Trophoblast cell (in vitro differentiated cells and primary cell): ENCODE measurements at regions not wholly inside any gene's neighbourhood (a gene's known extent, or its start where the extent isn't known, plus 50 kb on each side); places are given as distances from the start of the nearest gene placed in this dataset.

Source experiments
- DNase-seq, 2 donors: peaks; one replicate each; pipeline ENCODE4 v3.0.0-alpha.2; 2016
- H2AFZ ChIP-seq: 2 replicates; pipeline ENCODE4 v1.6.1; 2013; ENCODE audit warnings: low read length, moderate library complexity, mild to moderate bottlenecking; ENCODE audit not compliant: insufficient read depth, poor library complexity
- H2AK5ac ChIP-seq: 2 replicates; pipeline ENCODE4 v1.6.1; 2013; ENCODE audit warnings: mild to moderate bottlenecking, low read length
- H2BK120ac ChIP-seq: 2 replicates; pipeline ENCODE4 v1.6.1; 2013; ENCODE audit warnings: low read length, mild to moderate bottlenecking, moderate library complexity; ENCODE audit not compliant: insufficient read depth, poor library complexity
- H2BK12ac ChIP-seq: 2 replicates; pipeline ENCODE4 v1.6.1; 2013; ENCODE audit warnings: mild to moderate bottlenecking, low read length, moderate library complexity
- H2BK5ac ChIP-seq: 2 replicates; pipeline ENCODE4 v1.6.1; 2013; ENCODE audit warnings: low read length, low read depth, moderate library complexity, mild to moderate bottlenecking; ENCODE audit not compliant: poor library complexity
- H3K14ac ChIP-seq: 2 replicates; pipeline ENCODE4 v1.6.1; 2013; ENCODE audit warnings: mild to moderate bottlenecking, low read length
- H3K18ac ChIP-seq: 2 replicates; pipeline ENCODE4 v1.6.1; 2013; ENCODE audit warnings: mild to moderate bottlenecking, low read length
- H3K23ac ChIP-seq: 2 replicates; pipeline ENCODE4 v1.6.1; 2013; ENCODE audit warnings: low read length
- H3K27ac ChIP-seq: 2 replicates; pipeline ENCODE4 v1.5.1; 2013; ENCODE audit warnings: low read depth, mild to moderate bottlenecking, inconsistent platforms, low read length, moderate library complexity
- H3K27me3 ChIP-seq: 2 replicates; pipeline ENCODE4 v1.6.1; 2013; ENCODE audit warnings: inconsistent platforms, mild to moderate bottlenecking, low read length, moderate library complexity; ENCODE audit not compliant: insufficient read depth
- H3K36me3 ChIP-seq, 2 experiments: 1 replicate in 1 of 2; 2 replicates in 1 of 2; pipeline ENCODE4 v1.6.1; 2013; ENCODE audit warnings: low read length in 2 of 2, mild to moderate bottlenecking in 2 of 2, moderate library complexity in 1 of 2; ENCODE audit not compliant: insufficient read depth in 2 of 2, control insufficient read depth in 1 of 2
- H3K4ac ChIP-seq: 2 replicates; pipeline ENCODE4 v1.6.1; 2013; ENCODE audit warnings: low read depth, mild to moderate bottlenecking, low read length, moderate library complexity
- H3K4me1 ChIP-seq, 2 experiments: 1 replicate in 1 of 2; 2 replicates in 1 of 2; pipeline ENCODE4 v1.6.1; 2013; ENCODE audit warnings: low read length in 2 of 2, mild to moderate bottlenecking in 2 of 2, moderate library complexity in 1 of 2; ENCODE audit not compliant: insufficient read depth in 2 of 2, control insufficient read depth in 1 of 2
- H3K4me2 ChIP-seq: 2 replicates; pipeline ENCODE4 v1.6.1; 2013; ENCODE audit warnings: inconsistent platforms, mild to moderate bottlenecking, low read length, moderate library complexity
- H3K4me3 ChIP-seq: 2 replicates; pipeline ENCODE4 v1.5.1; 2013; ENCODE audit warnings: mild to moderate bottlenecking, low read depth, low read length, inconsistent platforms
- H3K79me1 ChIP-seq: one replicate; pipeline ENCODE4 v1.6.1; 2013; ENCODE audit warnings: low read length
- H3K79me2 ChIP-seq: 2 replicates; pipeline ENCODE4 v1.6.1; 2013; ENCODE audit warnings: low read length, mild to moderate bottlenecking; ENCODE audit not compliant: control insufficient read depth, insufficient read depth, poor library complexity
- H3K9ac ChIP-seq: 2 replicates; pipeline ENCODE4 v1.6.1; 2013; ENCODE audit warnings: mild to moderate bottlenecking, low read length
- H3K9me3 ChIP-seq: 2 replicates; pipeline ENCODE4 v1.6.1; 2013; ENCODE audit warnings: low read depth, mild to moderate bottlenecking, control low read depth, inconsistent platforms, low read length; ENCODE audit not compliant: insufficient read depth
- H4K12ac ChIP-seq: 2 replicates; pipeline ENCODE4 v1.6.1; 2013; ENCODE audit warnings: low read depth, mild to moderate bottlenecking, low read length, moderate library complexity
- H4K8ac ChIP-seq: 2 replicates; pipeline ENCODE4 v1.6.1; 2013; ENCODE audit warnings: low read depth, mild to moderate bottlenecking, low read length, moderate library complexity
- H4K91ac ChIP-seq: one replicate; pipeline ENCODE4 v1.6.1; 2013; ENCODE audit warnings: low read depth, mild to moderate bottlenecking, low read length, moderate library complexity
- WGBS: extraction: QIAGEN DNeasy Blood & Tissue Kit; methylation state at CpG from one replicate; pipeline ENCODE4 v1.1.7; 2013; ENCODE audit warnings: missing lambda C conversion rate; ENCODE audit not compliant: insufficient read length, insufficient coverage; ENCODE audit errors: extremely low coverage; 5-methylcytosine and 5-hydroxymethylcytosine counted together

DNA sequence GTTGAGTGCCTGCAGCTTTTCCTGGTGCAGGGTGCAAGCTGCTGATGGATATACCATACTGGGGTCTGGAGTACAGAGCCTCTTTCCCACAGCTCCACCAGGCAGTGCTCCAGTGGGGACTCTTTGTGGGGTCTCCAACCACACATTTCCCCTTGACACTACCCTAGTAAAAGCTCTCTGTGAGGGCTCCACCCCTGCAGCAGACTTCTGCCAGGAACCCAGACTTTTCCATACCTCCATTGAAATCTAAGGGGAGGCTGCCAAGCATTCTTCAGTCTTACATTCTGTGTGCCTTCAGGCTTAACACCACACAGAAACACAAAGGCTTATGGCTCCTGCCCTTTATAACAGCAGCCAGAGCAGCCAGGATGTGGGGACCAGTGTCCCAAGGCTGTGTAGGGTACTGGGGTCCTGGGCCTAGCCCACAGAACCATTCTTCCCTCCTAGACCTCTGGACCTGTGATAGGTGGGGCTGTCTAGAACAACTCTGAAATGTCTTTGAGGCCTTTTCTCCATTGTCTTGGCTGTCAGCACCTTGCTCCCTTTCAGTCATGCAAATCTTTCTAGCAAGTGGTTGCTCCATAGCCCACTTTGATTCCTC, 65.7 kb downstream of the TBXT start:
- no peak overlapping the region for H3K18ac ChIP-seq

DNA sequence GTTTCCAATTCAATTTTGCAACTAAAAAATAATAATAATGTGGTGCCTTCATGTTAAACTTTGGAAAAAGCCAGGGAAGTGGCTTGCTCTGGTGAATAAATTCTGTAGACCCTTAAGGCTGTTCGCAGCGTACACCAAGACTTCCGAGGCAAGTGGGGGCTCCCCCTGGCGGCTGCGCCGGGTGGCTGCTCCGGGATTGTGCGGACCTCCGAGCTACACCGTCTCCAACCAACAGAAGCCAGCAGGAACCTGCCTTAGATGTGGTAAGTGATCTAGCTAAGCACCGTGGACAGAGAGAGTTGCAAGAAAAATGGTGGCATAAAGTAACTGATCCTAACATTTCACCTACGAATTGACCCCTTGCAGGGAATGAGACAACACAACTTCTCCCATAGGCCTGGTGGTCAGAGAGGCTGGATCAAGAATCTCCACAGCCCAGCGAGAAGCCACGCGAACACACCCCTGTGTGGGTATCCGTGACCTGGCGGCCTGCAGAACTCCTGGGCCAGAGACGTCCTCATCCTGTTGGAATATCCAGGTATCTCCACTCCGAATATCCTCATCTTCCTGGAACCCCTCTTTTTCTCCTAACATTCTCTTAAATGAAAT, 69.6 kb downstream of the TBXT start:
- no CpG with 5 or more reads among the region's 19 CpGs for WGBS
- Histone ChIP-seq H4K91ac (no peak overlapping the region), H2BK120ac (no peak overlapping the region), H3K18ac (no peak overlapping the region), H3K23ac (no peak overlapping the region), H2AFZ (no peak overlapping the region), H3K4ac (no peak overlapping the region), H3K27ac (no peak overlapping the region), H3K27me3 (no peaks in the 10 kb centered on the region), H3K79me1 (no peaks in the 10 kb centered on the region), H3K4me2 (peak overlapping the region; percentile 71), H2BK12ac (no peak overlapping the region), H3K79me2 (no peaks in the 10 kb centered on the region), H3K14ac (no peak overlapping the region), H3K4me3 (no peak overlapping the region), H2AK5ac (no peak overlapping the region), H3K4me1 (no peaks in the 10 kb centered on the region), H4K12ac (no peak overlapping the region), H2BK5ac (no peak overlapping the region), H4K8ac (no peak overlapping the region), H3K36me3 (no peaks in the 10 kb centered on the region), H3K9ac (no peak overlapping the region), H3K9me3 (peaks cover 6% of the 10 kb centered on the region)
- peak; percentile 73 to 89 for DNase-seq

More for the DNA sequence above, 65.7 kb downstream of the TBXT start:
- no peak overlapping the region for H2AFZ ChIP-seq
- no peak overlapping the region for H3K4me2 ChIP-seq
- no peak overlapping the region for H3K4ac ChIP-seq
- no peaks in the 10 kb centered on the region for H3K27me3 ChIP-seq
- no peak overlapping the region for H3K23ac ChIP-seq
- no peak overlapping the region for H3K9ac ChIP-seq
- H3K79me2 ChIP-seq = no peaks in the 10 kb centered on the region
- no peak overlapping the region for H4K91ac ChIP-seq
- H3K79me1 ChIP-seq = no peaks in the 10 kb centered on the region
- H4K12ac ChIP-seq = no peak overlapping the region
- H2BK5ac ChIP-seq = no peak overlapping the region
- no peak overlapping the region for H3K27ac ChIP-seq
- no peaks in the 10 kb centered on the region for H3K4me1 ChIP-seq
- H2BK120ac ChIP-seq = no peak overlapping the region
- H3K36me3 ChIP-seq = no peaks in the 10 kb centered on the region
- no peak overlapping the region for H2BK12ac ChIP-seq
- H3K14ac ChIP-seq = no peak overlapping the region
- DNase-seq = no peak
- no peak overlapping the region for H4K8ac ChIP-seq
- no peak overlapping the region for H3K4me3 ChIP-seq
- H3K9me3 ChIP-seq = peaks cover 6% of the 10 kb centered on the region
- no peak overlapping the region for H2AK5ac ChIP-seq

DNA sequence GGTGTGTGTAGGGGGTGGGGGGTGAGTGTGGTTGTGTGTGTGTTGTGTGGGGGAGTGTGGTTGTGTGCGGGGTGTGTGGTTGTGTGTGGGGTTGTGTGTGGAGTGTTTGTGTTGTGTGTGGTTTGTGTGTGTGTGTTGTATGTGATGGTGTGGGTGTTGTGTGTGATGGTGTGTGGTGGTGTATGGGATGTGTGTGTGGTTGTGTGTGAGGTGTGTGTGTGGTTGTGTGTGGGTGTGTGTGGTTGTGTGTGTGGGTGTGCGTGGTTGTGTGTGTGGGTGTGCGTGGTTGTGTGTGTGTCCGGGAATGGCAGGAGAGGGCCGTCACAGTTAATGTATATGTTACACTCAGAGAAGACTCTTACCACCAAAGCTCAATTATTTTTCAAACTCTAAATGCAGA, 79.8 kb downstream of the TBXT start:
- H3K18ac ChIP-seq = no peak overlapping the region
- no peak overlapping the region for H2AK5ac ChIP-seq
- H2AFZ ChIP-seq = no peak overlapping the region
- 100% methylated on average over 1 of the region's 5 CpGs for WGBS
- H4K12ac ChIP-seq = no peak overlapping the region
- no peak overlapping the region for H4K8ac ChIP-seq
- H2BK5ac ChIP-seq = no peak overlapping the region
- no peaks in the 10 kb centered on the region for H3K9me3 ChIP-seq
- no peak overlapping the region for H2BK120ac ChIP-seq
- H3K14ac ChIP-seq = no peak overlapping the region
- no peak overlapping the region for H2BK12ac ChIP-seq
- H4K91ac ChIP-seq = no peak overlapping the region
- H3K27me3 ChIP-seq = no peaks in the 10 kb centered on the region
- peak overlapping the region; percentile 33 for H3K4me3 ChIP-seq
- no peak for DNase-seq
- no peak overlapping the region for H3K27ac ChIP-seq
- no peak overlapping the region for H3K9ac ChIP-seq
- H3K4me1 ChIP-seq = no peaks in the 10 kb centered on the region
- no peak overlapping the region for H3K4me2 ChIP-seq
- H3K23ac ChIP-seq = no peak overlapping the region
- no peaks in the 10 kb centered on the region for H3K79me1 ChIP-seq
- no peaks in the 10 kb centered on the region for H3K36me3 ChIP-seq
- no peaks in the 10 kb centered on the region for H3K79me2 ChIP-seq
- H3K4ac ChIP-seq = no peak overlapping the region

GRCh38 chr6:166087246-166087645, 80.4 kb downstream of the TBXT start:
- no CpG with 5 or more reads among the region's 7 CpGs for WGBS
- H2AK5ac ChIP-seq = no peak overlapping the region
- H3K79me1 ChIP-seq = no peaks in the 10 kb centered on the region
- H3K36me3 ChIP-seq = no peaks in the 10 kb centered on the region
- H3K14ac ChIP-seq = no peak overlapping the region
- H2BK12ac ChIP-seq = no peak overlapping the region
- no peak overlapping the region for H3K4me3 ChIP-seq
- no peak overlapping the region for H4K91ac ChIP-seq
- H2AFZ ChIP-seq = no peak overlapping the region
- no peak overlapping the region for H2BK120ac ChIP-seq
- no peaks in the 10 kb centered on the region for H3K9me3 ChIP-seq
- H4K12ac ChIP-seq = no peak overlapping the region
- no peaks in the 10 kb centered on the region for H3K4me1 ChIP-seq
- H4K8ac ChIP-seq = no peak overlapping the region
- DNase-seq = no peak
- H3K4ac ChIP-seq = no peak overlapping the region
- H3K4me2 ChIP-seq = no peak overlapping the region
- no peak overlapping the region for H3K23ac ChIP-seq
- H3K27me3 ChIP-seq = no peaks in the 10 kb centered on the region
- H3K79me2 ChIP-seq = no peaks in the 10 kb centered on the region
- H2BK5ac ChIP-seq = no peak overlapping the region
- H3K18ac ChIP-seq = no peak overlapping the region
- H3K27ac ChIP-seq = no peak overlapping the region
- H3K9ac ChIP-seq = no peak overlapping the region
